Liver (tissue), 8 donors: ENCODE measurements at regions not wholly inside any gene's neighbourhood (a gene's known extent, or its start where the extent isn't known, plus 50 kb on each side); places are given as distances from the start of the nearest gene placed in this dataset.

Experiments
- DNase-seq: peaks from one replicate; pipeline ENCODE4 v3.0.0-alpha.2; 2017; ENCODE audit warnings: low spot score
- H3K27ac ChIP-seq, 2 donors: one replicate each; pipeline ENCODE4 v1.7.0; 2013; ENCODE audit warnings: inconsistent platforms in 2 of 2, low read length in 2 of 2, control low read depth in 1 of 2, low read depth in 1 of 2, mild to moderate bottlenecking in 1 of 2
- H3K27me3 ChIP-seq, 4 donors: one replicate each; pipeline versions ENCODE4 v1.6.1 to v1.7.0; 2013; ENCODE audit warnings: low read length in 3 of 4, inconsistent platforms in 1 of 4, mild to moderate bottlenecking in 1 of 4, moderate library complexity in 1 of 4; ENCODE audit not compliant: control insufficient read depth in 4 of 4, insufficient read depth in 4 of 4
- H3K36me3 ChIP-seq, 4 donors: one replicate each; pipeline versions ENCODE4 v1.6.1 to v1.7.0; 2013; ENCODE audit warnings: low read length in 3 of 4, mild to moderate bottlenecking in 3 of 4, low read depth in 1 of 4, moderate library complexity in 1 of 4; ENCODE audit not compliant: control insufficient read depth in 4 of 4, insufficient read depth in 3 of 4
- H3K4me1 ChIP-seq, 4 donors: one replicate each; pipeline versions ENCODE4 v1.6.1 to v1.7.0; 2013; ENCODE audit warnings: low read length in 3 of 4, mild to moderate bottlenecking in 3 of 4, moderate library complexity in 1 of 4; ENCODE audit not compliant: control insufficient read depth in 4 of 4, insufficient read depth in 4 of 4
- H3K4me3 ChIP-seq, 3 donors: one replicate each; pipeline versions ENCODE4 v1.6.1 to v1.7.0; 2013; ENCODE audit warnings: low read length in 3 of 3, control low read depth in 1 of 3, low read depth in 1 of 3, mild to moderate bottlenecking in 1 of 3
- H3K9ac ChIP-seq, 2 donors: one replicate each; pipeline ENCODE4 v1.7.0; 2013; ENCODE audit warnings: low read length in 2 of 2, mild to moderate bottlenecking in 2 of 2, moderate library complexity in 2 of 2, control low read depth in 1 of 2, low read depth in 1 of 2
- H3K9me3 ChIP-seq, 4 donors: one replicate each; pipeline versions ENCODE4 v1.6.1 to v1.7.0; 2013; ENCODE audit warnings: low read length in 3 of 4; ENCODE audit not compliant: control insufficient read depth in 4 of 4
- EGR1 ChIP-seq, 2 donors: IDR thresholded peaks; 2 replicates each; pipeline ENCODE4 v1.6.1; 2016 to 2018; ENCODE audit warnings: antibody characterized with exemption in 2 of 2, low read depth in 2 of 2
- FOXA1 ChIP-seq: IDR thresholded peaks from 2 replicates; pipeline ENCODE4 v1.6.1; 2016; ENCODE audit warnings: antibody characterized with exemption
- FOXA2 ChIP-seq: IDR thresholded peaks from 2 replicates; pipeline ENCODE4 v1.6.1; 2016; ENCODE audit warnings: antibody characterized with exemption
- GABPA ChIP-seq, 2 donors: IDR thresholded peaks in 1 of 2; conservative IDR thresholded peaks in 1 of 2; 2 replicates each; pipeline ENCODE4 v1.6.1; 2016; ENCODE audit warnings: antibody characterized with exemption in 2 of 2, mild to moderate bottlenecking in 1 of 2, moderate library complexity in 1 of 2
- HNF4A ChIP-seq, 2 donors: conservative IDR thresholded peaks; 2 replicates each; pipeline ENCODE4 v1.6.1; 2016; ENCODE audit warnings: antibody characterized with exemption in 2 of 2, mild to moderate bottlenecking in 2 of 2
- HNF4G ChIP-seq: IDR thresholded peaks from 2 replicates; pipeline ENCODE4 v1.6.1; 2016; ENCODE audit warnings: antibody characterized with exemption
- JUND ChIP-seq, 2 donors: IDR thresholded peaks; 2 replicates each; pipeline ENCODE4 v1.6.1; 2016; ENCODE audit warnings: antibody characterized with exemption in 2 of 2
- MAX ChIP-seq: IDR thresholded peaks from 2 replicates; pipeline ENCODE4 v1.6.1; 2016; ENCODE audit warnings: antibody characterized with exemption
- RAD21 ChIP-seq, 2 donors: IDR thresholded peaks; 2 replicates each; pipeline ENCODE4 v1.6.1; 2016; ENCODE audit warnings: antibody characterized with exemption in 2 of 2, mild to moderate bottlenecking in 2 of 2
- REST ChIP-seq: IDR thresholded peaks from 2 replicates; pipeline ENCODE4 v1.6.1; 2016; ENCODE audit warnings: antibody characterized with exemption, mild to moderate bottlenecking
- RXRA ChIP-seq, 2 donors: IDR thresholded peaks; 2 replicates each; pipeline ENCODE4 v1.6.1; 2017 to 2018; ENCODE audit warnings: antibody characterized with exemption in 2 of 2, mild to moderate bottlenecking in 1 of 2
- SP1 ChIP-seq: IDR thresholded peaks from 2 replicates; pipeline ENCODE4 v1.6.1; 2018; ENCODE audit warnings: antibody characterized with exemption, mild to moderate bottlenecking
- TAF1 ChIP-seq: conservative IDR thresholded peaks from 2 replicates; pipeline ENCODE4 v1.6.1; 2016; ENCODE audit warnings: antibody characterized with exemption, mild to moderate bottlenecking
- YY1 ChIP-seq: IDR thresholded peaks from 2 replicates; pipeline ENCODE4 v1.6.1; 2016; ENCODE audit warnings: antibody characterized with exemption, mild to moderate bottlenecking
- ZBTB33 ChIP-seq: IDR thresholded peaks from 2 replicates; pipeline ENCODE4 v1.6.1; 2016; ENCODE audit warnings: antibody characterized with exemption
- WGBS: extraction: QIAGEN DNeasy Blood & Tissue Kit; methylation state at CpG from one replicate; pipeline ENCODE4 v1.1.7; 2013; 5-methylcytosine and 5-hydroxymethylcytosine counted together
- TF ChIP-seq, protein P1 (sequence below): fragments of 150-350 bp; IDR thresholded peaks from 2 replicates; pipeline ENCODE4 v1.5.1; 2017; ENCODE audit warnings: improper control_type of control experiment, low read depth, low read length; ENCODE audit not compliant: missing input control
- TF ChIP-seq, protein P2 (sequence below): IDR thresholded peaks from 2 replicates; pipeline ENCODE4 v1.6.1; 2016; ENCODE audit warnings: antibody characterized with exemption
- donor health status: healthy.
- donor health status: healthy.
- donor health status: healthy.
- donor health status: healthy.
- donor health status: healthy.

- H3K27ac ChIP-seq = no peak overlapping the region
- H3K36me3 ChIP-seq = no peaks in the 10 kb centered on the region
- DNase-seq = no peak
- TF ChIP-seq RXRA (IDR thresholded peaks at IDR 0.05) = no peak
- TF ChIP-seq MAX = no peak
- TF ChIP-seq REST = no peak
- H3K9me3 ChIP-seq = peaks cover 0 to 11% (median under 1%) of the 10 kb centered on the region in 4 donors
- no peaks in the 10 kb centered on the region for H3K4me1 ChIP-seq
- H3K4me3 ChIP-seq = no peak overlapping the region
- WGBS = 57% methylated on average over 93 of the region's 93 CpGs
- no peak overlapping the region for H3K9ac ChIP-seq
- H3K27me3 ChIP-seq = no peaks in the 10 kb centered on the region
Observed at GRCh38 chr1:125118147-125118993, 3933.6 kb downstream of the SRGAP2C start.

DNA sequence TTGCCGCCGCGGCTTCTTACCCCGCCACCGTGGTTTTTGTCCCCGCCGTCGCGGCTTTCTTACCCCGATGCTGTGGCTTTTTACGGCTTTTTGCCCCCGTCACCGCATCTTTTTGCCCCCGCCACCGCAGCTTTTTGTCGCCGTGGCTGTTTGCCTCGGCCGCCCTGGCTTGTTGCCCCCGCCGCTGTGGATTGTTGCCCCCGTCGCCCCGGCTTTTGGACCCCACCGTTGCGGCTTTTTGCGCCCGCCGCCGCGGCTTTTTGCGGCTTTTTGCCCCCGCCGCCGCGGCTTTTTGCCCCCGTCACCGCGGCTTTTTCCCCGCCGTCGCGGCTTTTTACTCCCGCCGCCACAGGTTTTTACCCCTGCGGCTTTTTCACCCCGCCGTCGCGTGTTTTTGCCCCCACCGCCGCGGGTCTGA, 3934.3 kb downstream of the SRGAP2C start:
- peaks cover 0 to 11% (median under 1%) of the 10 kb centered on the region in 4 donors for H3K9me3 ChIP-seq
- no peak overlapping the region for H3K9ac ChIP-seq
- no peaks in the 10 kb centered on the region for H3K4me1 ChIP-seq
- no peaks in the 10 kb centered on the region for H3K27me3 ChIP-seq
- no peaks in the 10 kb centered on the region for H3K36me3 ChIP-seq
- 63% methylated on average over 53 of the region's 53 CpGs for WGBS
- H3K27ac ChIP-seq = no peak overlapping the region
- no peak for DNase-seq
- no peak overlapping the region for H3K4me3 ChIP-seq
- TF ChIP-seq ZBTB33 (no peak), EGR1 (IDR thresholded peaks at IDR 0.05; ENCODE audit: low read depth in 2 of 2) (no peak), MAX (no peak), HNF4A (conservative IDR thresholded peaks at IDR 0.05) (no peak), HNF4G (no peak), JUND (IDR thresholded peaks at IDR 0.05) (no peak), FOXA1 (no peak), TAF1 (no peak), RXRA (IDR thresholded peaks at IDR 0.05) (no peak), RAD21 (IDR thresholded peaks at IDR 0.05) (no peak), FOXA2 (no peak), YY1 (no peak), REST (no peak), GABPA (IDR thresholded peaks at IDR 0.05 in 1 of 2, conservative IDR thresholded peaks at IDR 0.05 in 1 of 2) (no peak), SP1 (no peak)
- TF ChIP-seq, protein P1, sequence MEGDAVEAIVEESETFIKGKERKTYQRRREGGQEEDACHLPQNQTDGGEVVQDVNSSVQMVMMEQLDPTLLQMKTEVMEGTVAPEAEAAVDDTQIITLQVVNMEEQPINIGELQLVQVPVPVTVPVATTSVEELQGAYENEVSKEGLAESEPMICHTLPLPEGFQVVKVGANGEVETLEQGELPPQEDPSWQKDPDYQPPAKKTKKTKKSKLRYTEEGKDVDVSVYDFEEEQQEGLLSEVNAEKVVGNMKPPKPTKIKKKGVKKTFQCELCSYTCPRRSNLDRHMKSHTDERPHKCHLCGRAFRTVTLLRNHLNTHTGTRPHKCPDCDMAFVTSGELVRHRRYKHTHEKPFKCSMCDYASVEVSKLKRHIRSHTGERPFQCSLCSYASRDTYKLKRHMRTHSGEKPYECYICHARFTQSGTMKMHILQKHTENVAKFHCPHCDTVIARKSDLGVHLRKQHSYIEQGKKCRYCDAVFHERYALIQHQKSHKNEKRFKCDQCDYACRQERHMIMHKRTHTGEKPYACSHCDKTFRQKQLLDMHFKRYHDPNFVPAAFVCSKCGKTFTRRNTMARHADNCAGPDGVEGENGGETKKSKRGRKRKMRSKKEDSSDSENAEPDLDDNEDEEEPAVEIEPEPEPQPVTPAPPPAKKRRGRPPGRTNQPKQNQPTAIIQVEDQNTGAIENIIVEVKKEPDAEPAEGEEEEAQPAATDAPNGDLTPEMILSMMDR = no peak
- TF ChIP-seq, protein P2, sequence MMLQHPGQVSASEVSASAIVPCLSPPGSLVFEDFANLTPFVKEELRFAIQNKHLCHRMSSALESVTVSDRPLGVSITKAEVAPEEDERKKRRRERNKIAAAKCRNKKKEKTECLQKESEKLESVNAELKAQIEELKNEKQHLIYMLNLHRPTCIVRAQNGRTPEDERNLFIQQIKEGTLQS = no peak
